Fibroblast of skin of back (primary cell): ENCODE measurements at regions not wholly inside any gene's neighbourhood (a gene's known extent, or its start where the extent isn't known, plus 50 kb on each side); places are given as distances from the start of the nearest gene placed in this dataset.

Experiments
- DNase-seq: peaks from one replicate; pipeline ENCODE4 v3.0.0-alpha.2; 2013

DNA sequence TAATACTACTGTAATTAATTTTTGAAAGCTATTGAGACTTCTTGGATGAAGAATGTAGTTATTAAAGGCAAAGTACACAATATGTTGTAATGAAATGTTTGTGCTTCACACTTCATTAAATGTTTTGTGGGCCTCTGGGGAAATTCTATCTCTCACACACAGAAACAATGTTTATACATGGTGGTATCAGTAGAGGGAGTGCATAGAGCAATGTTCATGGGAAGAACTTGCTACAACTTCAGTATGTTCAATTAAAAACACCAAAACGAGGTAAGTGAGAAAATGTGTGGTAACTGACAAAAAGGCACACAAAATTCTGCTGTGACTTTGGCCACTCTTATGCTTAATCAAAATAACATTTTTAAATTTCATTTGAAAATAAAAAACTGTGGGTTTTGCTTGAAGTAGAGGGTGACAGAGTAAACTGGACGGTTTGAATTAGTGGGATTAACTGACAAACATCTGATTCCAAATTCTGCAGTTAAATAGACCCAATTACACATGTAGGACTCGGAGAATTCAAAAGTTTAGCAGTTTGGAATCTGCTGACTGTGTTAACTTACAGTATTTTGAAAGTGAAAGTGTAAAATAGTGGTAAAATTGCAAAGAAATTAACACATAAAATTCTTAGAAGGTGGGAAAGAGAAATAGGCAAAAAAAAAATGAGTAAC, 111.4 kb upstream of the TTC29 start:
- DNase-seq, result peak; percentile 42

DNA sequence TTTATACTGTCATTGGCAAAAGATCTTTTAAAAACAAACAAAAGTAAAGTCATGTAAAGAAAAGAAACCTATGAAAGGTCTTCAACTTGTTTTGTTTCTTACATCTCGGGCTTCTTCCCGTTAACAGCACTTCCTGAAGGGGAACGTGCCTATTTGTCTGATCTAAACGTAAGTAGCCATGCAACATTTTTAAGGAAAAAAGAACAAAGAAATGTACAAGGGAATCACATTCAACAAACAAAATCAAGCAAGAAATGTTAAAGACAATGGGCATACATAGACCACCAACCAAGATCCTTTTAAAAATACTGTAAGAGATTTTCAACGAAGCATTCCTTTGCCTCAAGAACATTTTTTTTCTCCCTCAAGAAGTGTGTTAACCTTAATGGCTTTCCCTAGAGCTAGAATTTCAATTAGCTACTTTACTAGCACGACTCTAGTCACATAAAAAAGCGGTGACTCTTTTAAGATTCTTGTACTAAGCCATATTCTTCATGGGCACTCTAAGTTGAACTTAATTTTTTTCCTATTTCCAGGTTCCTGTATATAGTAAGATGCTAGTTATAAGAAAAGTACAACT, 112.0 kb upstream of the TTC29 start:
- peak; percentile 43 for DNase-seq

DNA sequence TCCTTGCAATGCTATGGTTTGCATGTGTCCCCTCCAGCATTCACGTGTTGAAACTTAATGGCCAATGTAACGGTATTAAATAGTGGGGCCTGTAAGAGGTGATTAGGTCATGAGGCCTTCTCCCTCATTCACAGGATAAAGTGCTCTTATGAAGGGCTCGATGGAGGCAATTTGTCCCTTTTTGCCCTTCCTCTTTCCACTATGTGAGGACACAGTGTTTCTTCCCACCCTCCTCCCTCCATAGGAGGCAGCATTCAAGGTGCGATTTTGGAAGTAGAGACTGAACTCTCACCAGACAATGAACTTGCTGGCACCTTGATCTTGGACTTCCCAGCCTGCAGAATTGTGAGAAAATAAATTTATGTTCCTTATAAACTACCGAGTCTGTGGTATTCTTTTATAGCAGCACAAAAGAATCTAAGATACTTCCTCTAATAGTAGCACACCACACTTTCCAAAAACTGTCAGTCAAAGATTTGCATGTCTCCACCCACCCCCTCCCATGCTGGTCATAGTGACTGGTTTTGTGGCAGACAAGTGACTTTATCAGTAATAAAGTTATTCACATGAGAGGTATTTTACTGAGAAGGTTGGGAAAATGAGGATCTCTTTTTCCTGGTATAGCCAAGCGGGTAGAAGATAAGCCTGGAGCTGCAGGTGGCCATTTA, 113.5 kb upstream of the TTC29 start:
- no peak for DNase-seq

DNA sequence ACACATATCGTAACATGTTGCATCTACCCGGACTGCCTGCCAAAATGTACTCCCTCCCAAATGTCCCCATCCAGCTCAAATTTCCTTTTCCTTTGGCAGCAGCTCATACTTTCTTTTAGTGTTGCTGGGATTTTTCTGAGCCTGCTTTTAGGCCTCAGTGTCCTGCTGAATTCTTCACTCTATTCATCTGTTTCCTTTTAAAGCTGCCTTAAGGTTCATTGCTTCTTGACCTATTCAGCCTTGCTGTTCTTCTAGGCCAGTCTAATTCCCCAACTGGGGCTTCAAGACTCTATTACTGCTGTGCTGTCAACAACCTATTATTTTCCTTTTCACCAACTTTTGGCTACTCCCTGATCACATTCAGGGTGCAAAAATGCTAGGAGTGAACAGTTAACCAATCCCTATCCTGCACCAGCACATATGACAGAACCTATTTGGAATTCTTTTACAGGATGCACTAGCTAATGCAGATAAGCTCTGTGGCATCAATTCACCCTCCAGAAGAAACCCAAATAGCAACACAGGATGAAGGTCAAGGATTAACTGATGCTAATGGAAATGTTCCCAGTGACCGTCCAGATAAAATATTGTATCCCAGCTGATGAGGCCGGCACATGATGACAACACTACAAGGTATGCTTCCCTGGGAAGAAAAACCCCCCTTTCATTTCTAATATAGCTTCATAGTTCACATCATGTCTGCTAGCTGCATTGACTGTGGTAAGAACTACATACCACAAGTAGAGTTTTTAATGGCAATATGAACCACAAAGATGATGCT, 114.7 kb upstream of the TTC29 start:
- DNase-seq, result peak; percentile 81

DNA sequence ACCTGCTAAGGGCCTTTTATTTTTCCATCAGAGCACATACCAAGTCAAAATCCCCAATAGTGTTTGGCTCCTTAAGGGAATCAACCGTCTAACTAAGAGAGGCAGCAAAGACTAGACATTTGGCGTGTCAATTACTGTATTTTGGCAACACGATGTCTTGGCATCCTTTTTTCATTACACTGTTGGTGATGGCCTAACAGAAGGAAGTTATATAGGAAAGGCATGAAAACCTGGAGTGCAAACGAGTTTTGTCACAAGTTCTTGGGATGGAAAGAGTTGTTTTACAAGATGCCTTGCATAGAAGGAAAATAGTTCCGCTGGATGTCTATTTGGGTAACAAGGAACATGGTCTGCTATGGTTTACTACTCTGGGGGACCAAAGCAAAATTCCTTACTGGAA, 119.2 kb upstream of the TTC29 start:
- no peak for DNase-seq

DNA sequence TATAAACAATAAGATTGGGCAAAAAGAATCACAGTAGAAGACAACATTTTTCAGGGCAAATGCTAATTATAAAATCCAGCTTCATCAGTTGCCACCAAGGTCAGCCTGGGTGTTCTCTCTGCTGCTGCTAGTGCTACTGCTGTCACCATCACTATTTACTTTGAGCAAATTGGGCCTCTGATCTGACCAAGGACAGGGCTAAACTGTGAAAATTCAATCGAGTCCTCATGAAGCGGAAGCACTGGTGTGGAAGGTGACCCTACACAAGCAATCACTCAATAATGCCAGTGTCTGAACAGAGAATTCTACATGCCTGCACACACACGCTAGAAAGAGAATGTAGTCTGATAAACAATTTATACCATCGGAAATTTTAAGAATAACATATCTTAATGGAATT, 122.9 kb upstream of the TTC29 start:
- no peak for DNase-seq

DNA sequence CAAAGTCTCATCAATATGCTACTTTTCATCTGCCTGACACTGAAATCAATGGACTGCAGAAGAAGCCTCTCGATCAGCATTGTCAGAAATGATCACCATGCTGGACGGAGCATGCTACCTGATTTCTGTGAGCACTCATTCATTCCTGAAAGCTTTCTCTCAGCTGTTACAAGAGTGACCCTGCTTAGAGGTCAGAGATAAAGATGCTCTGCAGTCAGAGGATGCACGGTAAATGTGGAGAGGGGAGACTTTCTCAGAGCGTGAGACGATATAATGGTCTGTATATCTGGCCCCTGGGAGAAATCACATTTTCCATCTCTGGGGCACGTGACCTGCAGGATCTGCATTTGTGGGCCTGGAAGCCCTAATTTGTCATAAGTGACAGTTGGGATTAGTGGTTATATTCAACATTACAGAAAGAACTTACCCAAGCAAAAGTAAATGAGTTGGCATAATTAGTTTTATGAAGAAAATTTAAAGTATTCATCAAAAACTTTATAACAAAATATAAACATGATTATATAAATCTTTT, 125.6 kb upstream of the TTC29 start:
- DNase-seq, result no peak

DNA sequence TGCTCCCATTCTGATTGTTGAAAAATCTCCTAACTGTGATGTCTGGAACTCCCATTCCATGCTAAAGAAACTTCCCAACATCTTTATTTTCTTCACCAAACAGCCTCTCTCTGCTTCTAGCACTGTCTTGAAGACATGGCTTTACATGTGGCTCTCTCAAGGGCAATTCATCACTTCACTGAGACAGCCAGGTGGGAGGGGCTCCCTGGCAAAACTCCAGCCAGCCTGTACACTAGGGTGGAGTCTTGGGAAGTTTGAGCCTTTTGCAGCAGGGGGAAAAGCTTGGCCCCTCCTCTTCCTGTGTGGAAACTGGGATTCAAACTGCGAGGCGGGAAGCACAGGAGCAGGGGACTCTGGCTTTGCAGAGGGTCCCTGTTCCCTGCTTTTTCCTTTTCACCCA, 130.5 kb upstream of the TTC29 start:
- no peak for DNase-seq

DNA sequence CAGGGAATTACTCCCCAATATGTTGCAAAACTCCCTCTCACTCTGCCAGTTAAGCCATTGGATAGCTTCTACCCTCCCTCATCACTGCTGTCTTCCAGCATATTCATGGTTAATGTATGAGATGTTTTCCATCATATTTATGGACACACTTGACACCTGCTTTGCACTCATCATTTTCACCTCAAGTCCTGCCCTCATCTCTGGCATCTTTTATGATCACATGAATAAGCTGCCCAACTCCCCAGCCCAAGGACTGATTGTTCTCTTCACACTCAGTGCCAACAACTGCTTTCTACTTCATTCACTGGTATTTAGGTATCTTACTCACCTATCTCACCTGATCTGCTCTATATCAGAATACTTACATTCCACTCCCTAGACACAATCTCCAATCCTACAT, 131.1 kb upstream of the TTC29 start:
- no peak for DNase-seq

DNA sequence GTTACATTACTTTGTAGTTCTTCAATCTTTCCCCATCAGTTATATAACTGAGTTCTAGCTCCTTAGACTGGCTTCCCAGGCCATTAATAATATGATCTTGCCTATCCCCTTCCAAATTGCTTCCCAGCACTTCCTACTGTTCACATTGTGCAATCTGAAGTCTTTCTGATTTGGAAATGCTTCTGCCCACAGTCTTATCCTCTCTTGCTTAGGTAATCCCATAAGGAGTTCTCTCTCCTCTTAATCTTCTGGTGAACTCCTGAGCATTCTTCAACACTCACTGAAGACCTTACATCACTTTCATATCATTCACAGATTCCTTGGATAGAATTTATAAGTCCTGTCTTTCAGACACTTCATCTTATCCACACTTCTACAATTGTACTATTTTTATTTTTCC, 132.7 kb upstream of the TTC29 start:
- no peak for DNase-seq

DNA sequence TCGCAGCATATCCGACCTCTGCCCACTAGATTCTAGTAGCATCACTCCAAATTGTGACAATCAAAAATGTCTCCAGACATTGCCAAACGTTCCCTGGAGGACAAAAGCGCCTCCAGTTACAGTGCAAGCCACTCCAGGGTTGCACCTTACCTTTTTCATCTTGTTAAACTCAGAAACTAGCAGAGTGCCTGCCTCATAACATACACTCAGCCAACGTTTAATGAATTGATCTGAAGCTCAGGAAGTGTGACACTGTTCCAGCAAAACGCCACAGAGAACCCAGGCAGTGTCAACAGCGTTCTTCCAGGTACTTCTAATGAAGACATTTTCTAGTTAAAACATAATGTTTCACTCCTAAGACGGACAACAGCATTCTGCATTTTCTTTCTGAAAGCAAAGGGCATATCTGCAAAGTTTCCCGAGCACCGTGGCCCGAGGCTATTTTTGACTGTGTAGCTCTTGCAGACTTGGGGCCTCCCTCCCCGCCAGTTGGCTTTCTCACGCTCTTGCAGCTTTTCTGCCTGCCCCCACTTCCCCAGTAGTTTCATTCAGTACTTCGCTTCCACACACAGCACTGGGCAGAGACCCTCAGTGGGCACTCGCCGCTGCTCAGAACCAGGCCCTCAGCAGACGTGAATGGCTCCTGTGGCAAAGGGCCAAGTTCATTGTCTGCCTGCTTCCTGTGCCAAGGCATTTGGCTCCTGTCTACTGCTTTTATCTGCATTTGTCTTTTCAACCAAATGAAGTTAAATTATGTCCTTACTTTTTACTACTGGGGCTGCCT, 133.4 kb upstream of the TTC29 start:
- DNase-seq, result no peak

DNA sequence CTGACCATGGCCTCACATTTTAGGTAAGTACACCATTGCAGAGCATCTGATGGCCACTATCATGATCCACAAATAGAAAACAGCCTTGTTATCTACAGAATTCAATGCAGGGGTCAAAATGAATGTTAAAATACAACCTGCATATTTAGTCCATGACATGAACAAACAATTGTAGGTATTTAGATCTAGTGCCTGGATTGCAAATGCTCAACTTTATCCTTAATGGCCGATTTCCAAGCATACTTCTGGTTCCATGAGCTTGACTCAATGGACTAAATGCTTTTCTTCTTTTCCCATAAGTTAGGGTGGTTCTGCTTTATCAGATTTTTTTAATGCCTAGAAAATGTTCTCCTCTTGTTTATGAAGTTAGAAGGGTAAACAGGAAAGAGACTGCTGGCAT, 139.2 kb upstream of the TTC29 start:
- DNase-seq, result no peak

DNA sequence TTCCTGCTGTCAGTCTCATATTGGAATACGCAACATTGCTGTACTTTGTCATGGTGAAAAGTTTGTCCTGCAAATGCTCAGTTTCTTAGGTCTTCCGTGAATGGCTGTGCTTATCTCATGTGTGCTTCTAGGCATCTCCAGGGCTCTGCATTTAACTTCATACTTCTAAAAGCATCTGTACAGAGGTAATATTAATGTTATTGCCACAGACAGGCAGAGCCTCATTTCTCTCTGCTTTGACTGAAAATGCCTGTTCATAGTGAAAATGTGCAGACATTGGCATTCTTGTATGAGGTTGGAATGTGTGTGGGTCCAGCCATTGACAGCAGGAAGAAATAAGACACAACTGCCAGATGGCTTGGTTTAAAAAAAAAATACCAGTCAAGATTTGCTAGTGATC, 140.1 kb upstream of the TTC29 start:
- no peak for DNase-seq

DNA sequence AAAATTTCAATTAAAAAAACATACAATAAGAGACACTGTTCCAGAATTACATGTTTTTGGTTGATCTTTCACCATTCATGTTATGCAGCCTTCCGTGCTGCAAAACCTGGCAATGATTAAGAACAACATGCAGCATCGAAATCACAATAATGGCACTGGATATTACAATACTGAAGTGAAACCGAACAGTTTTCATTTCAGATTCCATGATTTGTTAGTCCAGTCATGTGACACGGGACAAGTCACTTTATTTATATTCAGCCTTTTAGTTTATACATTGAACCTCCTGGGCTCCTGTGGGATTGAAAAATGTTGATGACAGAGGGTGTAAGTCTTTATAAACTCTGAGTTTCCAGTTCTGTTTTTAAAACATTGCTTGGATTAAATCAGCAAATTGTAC, 142.5 kb upstream of the TTC29 start:
- peak; percentile 56 for DNase-seq

DNA sequence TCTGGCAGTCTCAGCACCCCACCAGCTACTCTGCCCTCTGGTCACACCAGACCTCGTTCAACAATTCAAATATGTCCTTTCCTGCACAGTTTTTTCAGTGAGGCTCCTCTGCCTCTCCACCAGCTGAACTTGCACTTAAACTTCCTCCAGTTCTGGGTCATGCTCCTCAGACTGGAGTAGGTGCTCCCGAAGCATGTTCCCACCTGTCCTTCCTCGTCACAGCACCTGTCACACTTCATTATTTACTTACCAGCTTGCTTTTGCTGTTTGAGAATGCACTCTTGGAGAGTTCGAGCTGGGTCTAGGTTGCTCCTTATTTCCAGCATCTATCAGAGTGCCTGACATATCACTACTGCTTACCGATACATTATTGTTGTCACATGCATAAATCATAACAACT, 144.8 kb upstream of the TTC29 start:
- DNase-seq, result no peak

DNA sequence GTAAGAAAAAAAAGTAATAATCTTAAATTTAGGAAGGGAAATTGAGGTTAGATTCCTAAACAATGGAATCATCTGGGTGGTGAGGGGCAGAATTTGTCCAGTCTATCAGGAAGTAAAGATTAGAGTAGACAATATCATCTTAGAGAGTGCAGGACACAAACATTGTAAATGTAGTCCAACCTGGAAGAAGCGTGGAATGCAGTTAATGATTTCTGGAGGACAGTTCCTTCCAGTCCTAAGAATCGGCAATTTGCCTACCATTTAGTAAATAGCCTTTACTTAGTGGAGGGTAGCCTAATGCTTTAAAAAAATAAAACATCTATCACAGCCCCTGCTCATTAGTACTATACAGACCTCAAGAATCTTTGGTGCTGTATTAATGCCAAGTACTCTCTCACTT, 147.5 kb upstream of the TTC29 start:
- DNase-seq, result no peak

DNA sequence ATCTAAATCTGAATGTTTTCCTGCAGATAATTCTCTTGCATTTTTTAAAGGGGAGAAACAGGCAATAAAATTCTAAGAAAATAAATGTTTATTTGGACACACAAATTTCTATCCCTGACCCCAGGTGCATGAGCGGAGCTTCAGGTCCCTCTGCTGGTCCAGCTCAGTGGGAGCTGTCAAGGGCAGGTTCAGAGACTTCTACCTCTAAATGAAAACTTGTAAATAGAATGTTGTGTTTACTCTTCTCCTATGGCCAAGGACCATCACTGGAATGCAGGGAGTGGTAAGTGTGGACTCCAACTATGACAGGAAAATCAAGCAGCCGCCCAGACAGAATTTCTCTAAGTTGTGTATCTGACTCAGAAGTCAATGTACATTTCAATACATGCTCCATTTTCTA, 148.6 kb upstream of the TTC29 start:
- no peak for DNase-seq

DNA sequence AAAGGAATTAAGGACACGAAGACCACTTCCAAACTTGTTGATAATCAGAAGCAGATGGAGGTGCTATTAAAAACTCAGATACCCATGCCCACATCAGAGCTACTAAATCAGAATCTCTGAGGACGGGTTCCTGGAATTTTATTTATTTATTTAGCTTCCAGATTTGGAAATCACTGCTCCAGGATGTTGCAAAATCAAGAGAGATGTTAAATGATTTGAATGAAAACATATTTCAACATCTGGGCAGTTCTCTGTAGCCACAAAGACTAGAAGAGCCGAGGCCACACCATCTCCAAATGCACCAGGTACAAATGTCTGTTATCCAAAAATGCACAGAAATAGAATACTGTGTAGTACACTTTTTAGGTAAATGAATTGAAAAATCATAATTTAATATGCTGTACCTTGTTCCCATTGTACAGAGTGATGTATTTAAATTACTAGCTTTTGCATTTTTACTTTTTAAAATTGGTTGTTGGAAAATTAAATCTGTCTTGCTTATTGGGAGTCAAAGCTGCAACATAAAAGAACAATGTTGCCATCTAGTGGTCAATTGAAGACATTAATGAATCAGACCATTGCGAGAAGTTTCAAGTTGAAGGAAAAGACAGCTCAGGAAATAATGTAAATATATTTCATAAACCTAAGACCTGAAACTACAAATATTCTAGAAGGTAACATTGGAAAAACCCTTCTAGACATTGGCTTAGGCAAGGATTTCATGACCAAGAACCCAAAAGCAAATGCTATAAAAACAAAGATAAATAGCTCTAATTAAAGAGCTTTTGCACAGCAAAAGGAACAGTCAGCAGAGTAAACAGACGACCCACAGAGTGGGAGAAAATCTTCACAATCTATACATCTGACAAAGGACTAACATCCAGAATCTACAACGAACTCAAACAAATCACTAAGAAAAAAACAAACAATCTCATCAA, 151.3 kb upstream of the TTC29 start:
- DNase-seq, result peak; percentile 65

DNA sequence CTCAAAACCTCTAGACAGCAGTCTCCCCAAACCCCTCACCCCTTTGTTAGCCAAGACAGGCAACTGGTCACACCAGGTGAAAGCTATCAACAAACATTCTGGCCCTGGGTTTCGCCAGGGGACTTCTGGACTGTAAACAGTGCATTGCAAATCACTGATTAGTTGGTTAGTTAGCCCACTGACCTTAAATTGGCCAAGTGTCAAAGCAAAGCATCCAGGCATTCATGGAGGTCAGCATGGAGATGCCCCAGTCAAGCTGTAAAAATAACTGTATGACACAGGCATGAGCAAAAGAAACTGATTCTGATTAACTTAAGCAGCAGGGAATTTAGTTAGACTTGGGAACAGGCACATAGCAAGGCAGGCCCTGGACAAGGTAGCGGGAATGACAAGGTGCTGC, 156.0 kb upstream of the TTC29 start:
- DNase-seq, result no peak

DNA sequence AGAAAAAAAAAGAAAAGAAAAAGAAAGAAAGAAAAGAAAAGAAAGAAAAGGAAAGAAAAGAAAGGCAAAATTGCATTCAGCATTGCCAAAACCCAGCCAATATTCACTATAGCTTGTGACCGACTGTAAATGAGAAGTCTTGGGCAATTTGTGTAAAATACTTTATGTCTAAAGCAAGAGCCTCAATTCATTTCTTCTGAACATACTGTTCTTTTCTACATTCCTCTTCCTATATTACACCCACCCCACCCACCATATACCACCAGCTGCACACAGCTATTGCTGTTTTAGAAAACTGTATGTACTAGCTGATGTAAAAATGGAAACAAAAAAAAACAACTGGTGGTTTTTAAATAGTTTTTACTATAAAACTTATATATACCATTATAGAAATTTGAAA, 156.9 kb upstream of the TTC29 start:
- no peak for DNase-seq

DNA sequence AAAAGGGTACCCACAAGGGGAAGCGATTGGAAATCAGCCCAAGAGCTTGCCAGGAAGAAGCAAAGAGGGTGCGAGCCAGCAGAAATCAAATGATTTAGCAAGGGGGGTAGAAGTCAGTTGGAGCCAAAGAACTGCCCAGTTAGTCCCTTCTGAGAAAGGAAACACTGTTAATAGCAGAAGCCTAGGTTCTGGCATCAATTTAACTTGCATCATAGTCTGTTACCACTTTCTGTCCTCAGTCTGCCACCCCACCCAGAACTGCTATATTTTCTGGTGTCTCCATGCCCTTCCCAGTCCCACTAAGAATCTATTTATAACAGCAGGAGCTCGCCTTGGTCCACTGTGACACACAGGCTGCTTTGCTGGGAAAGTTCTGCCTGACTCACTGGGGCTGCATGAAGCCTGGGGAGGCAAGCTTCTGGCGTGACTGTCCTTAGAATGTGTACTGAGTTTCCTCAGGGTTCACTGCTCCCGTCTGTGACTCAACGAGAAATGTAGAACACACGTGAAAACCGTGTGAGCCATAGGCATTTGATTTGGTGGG, 157.8 kb upstream of the TTC29 start:
- peak; percentile 99 for DNase-seq
